Esophagus muscularis mucosa (tissue), 4 donors: ENCODE measurements at regions not wholly inside any gene's neighbourhood (a gene's known extent, or its start where the extent isn't known, plus 50 kb on each side); places are given as distances from the start of the nearest gene placed in this dataset.

ENCODE experiments used
- DNase-seq: peaks from one replicate; pipeline ENCODE4 v3.0.0-alpha.2; 2017; ENCODE audit errors: extremely low spot score
- H3K27ac ChIP-seq, 4 donors: fragments of 200-600 bp; sonication (generic); replicated peaks in 1 of 4; 1 replicate in 3 of 4; 2 replicates in 1 of 4; pipeline ENCODE4 v1.5.1; 2016 to 2019; ENCODE audit warnings: mild to moderate bottlenecking in 1 of 4
- H3K27me3 ChIP-seq, 4 donors: fragments of 200-600 bp; sonication (generic); one replicate each; pipeline versions ENCODE4 v1.5.1 to v1.6.0; 2016 to 2019
- H3K36me3 ChIP-seq, 4 donors: fragments of 200-600 bp; sonication (generic); one replicate each; pipeline ENCODE4 v1.5.1; 2016 to 2019
- H3K4me1 ChIP-seq, 4 donors: fragments of 200-600 bp; sonication (generic); one replicate each; pipeline ENCODE4 v1.5.1; 2016 to 2019
- H3K4me3 ChIP-seq, 4 donors: fragments of 200-600 bp; sonication (generic); 1 replicate in 2 of 4; 2 replicates in 2 of 4; pipeline ENCODE4 v1.5.1; 2016 to 2019; ENCODE audit warnings: mild to moderate bottlenecking in 4 of 4, moderate library complexity in 1 of 4
- H3K9me3 ChIP-seq, 4 donors: fragments of 200-600 bp; sonication (generic); 1 replicate in 3 of 4; 2 replicates in 1 of 4; pipeline ENCODE4 v1.5.1; 2016 to 2019
- EP300 ChIP-seq: sonication (generic); formaldehyde crosslinking; IDR thresholded peaks from one replicate; pipeline ENCODE4 v1.6.1; 2017; ENCODE audit warnings: antibody characterized with exemption
- POLR2A ChIP-seq: fragments of 450-650 bp; IDR thresholded peaks from one replicate; pipeline ENCODE4 v1.6.1; 2017; ENCODE audit warnings: antibody characterized with exemption, moderate library complexity, mild to moderate bottlenecking, low read depth
- POLR2AphosphoS5 ChIP-seq, 2 donors: sonication (generic); formaldehyde crosslinking; IDR thresholded peaks; one replicate each; pipeline ENCODE4 v1.6.1; 2017; ENCODE audit warnings: antibody characterized with exemption in 2 of 2
- WGBS: methylation state at CpG from one replicate; pipeline ENCODE4 v1.1.5; 2018; 5-methylcytosine and 5-hydroxymethylcytosine counted together
- intact Hi-C: fragments of 100-400 bp; cut with DNase I; formaldehyde crosslinking; loops from one replicate; pipeline ENCODE4 v1.15.1; 2023
- TF ChIP-seq, protein P1 (sequence below), 3 experiments: fragments of 200-600 bp in 2 of 3; fragments of 450-650 bp in 1 of 3; sonication (generic) in 2 of 3; IDR thresholded peaks; one replicate each; pipeline ENCODE4 v1.5.1; 2017 to 2019; ENCODE audit warnings: antibody characterized with exemption in 3 of 3, mild to moderate bottlenecking in 2 of 3, moderate library complexity in 1 of 3

DNA sequence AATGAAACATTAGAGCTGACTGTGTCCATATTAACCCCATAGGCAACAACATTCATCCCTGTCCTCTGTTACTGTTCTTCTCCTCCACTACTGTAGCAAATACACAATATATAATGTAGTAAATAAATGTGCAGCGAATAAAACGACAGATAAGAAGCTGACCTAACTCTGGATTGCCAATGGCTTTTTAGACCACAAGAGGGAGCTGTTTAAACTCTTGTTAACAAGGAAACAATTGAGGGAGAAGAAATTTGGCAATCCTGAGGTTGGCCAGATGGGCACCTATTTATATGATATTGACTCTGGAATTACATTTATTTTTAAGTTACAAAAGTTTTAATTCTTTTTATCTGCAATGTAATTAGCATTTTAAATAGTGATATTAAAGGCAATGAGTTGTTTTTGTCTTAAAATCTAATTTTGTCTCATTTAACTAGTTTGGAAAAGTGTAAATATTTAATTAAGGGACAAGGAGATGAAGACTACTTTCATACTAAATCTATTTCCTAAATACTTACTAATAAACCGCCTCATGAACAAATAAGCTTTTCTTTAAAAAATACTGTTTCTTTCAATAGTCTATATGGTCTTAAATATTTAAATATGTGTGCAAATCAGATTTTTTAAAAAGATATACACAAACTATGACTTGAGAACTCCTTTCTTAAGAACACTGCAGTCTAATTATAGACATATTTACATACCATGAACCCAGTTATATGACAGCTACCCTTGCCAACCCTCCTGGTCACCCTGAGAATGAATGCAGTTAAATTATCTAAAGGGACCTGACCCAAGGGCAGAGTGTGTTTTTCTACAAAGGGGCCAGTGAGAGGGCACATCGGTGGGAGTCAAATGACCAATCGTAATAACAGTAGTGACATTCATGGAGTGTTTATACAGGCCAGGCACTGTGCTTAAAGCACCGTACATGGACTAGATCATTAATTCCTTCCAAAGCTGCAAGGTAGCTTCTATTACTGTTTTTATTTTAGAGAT lies 52.9 kb upstream of the HPF1 start:
- no peaks in the 10 kb centered on the region for H3K36me3 ChIP-seq
- no peaks in the 10 kb centered on the region for H3K9me3 ChIP-seq
- TF ChIP-seq, protein P1, sequence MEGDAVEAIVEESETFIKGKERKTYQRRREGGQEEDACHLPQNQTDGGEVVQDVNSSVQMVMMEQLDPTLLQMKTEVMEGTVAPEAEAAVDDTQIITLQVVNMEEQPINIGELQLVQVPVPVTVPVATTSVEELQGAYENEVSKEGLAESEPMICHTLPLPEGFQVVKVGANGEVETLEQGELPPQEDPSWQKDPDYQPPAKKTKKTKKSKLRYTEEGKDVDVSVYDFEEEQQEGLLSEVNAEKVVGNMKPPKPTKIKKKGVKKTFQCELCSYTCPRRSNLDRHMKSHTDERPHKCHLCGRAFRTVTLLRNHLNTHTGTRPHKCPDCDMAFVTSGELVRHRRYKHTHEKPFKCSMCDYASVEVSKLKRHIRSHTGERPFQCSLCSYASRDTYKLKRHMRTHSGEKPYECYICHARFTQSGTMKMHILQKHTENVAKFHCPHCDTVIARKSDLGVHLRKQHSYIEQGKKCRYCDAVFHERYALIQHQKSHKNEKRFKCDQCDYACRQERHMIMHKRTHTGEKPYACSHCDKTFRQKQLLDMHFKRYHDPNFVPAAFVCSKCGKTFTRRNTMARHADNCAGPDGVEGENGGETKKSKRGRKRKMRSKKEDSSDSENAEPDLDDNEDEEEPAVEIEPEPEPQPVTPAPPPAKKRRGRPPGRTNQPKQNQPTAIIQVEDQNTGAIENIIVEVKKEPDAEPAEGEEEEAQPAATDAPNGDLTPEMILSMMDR (IDR thresholded peaks at IDR 0.05), result peak; percentile 73 to 88 (median 81)
- no peak for TF ChIP-seq POLR2AphosphoS5 (IDR thresholded peaks at IDR 0.05)
- TF ChIP-seq POLR2A, result no peak
- TF ChIP-seq EP300, result no peak
- 29% methylated on average over 6 of the region's 6 CpGs for WGBS
- H3K4me3 ChIP-seq, result no peak overlapping the region
- H3K4me1 ChIP-seq, result no peaks in the 10 kb centered on the region
- peaks cover 0 to 8% (median 0%) of the 10 kb centered on the region in 4 donors for H3K27me3 ChIP-seq
- intact Hi-C loops, result no loop called here
- no peak for DNase-seq
- H3K27ac ChIP-seq, result no peak overlapping the region

DNA sequence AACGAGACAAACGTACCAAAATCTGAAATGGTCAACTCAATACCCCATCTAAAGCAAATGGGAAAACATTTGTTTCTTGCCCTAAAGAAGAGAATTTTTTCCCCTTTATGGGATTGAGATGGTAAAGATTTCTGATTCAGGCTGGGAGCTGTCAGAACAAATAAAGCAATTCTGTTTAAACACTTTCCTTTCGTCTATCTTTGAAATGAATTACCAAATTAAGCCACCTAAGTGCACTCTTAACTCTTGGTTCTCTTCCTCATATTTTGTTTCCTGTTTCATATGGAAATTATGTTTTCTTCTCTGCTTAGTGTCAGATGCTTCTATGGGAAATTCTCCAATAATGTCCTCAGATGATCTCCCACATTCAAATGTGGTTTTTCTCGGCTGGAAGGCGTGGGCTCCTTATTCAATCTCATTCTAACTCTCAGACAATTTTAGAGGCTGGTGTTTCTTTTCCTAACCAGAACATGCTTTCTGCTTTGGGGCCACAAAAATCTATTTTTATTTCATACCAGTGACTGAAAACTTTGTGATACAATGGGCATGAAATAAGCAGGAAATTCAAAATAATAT lies 50.3 kb upstream of the HPF1 start:
- H3K4me3 ChIP-seq, result no peak overlapping the region
- no peaks in the 10 kb centered on the region for H3K36me3 ChIP-seq
- DNase-seq, result no peak
- 56% methylated on average over 5 of the region's 5 CpGs for WGBS
- H3K27me3 ChIP-seq, result no peaks in the 10 kb centered on the region
- intact Hi-C loops, result loop anchor here (2.0 kb wide), 1 partner anchor 241 kb away; no protein-coding TSS in a partner anchor
- no peak overlapping the region for H3K27ac ChIP-seq
- TF ChIP-seq EP300 (no peak), POLR2AphosphoS5 (IDR thresholded peaks at IDR 0.05) (no peak), POLR2A (no peak)
- TF ChIP-seq, protein P1 (IDR thresholded peaks at IDR 0.05), result no peak
- no peaks in the 10 kb centered on the region for H3K4me1 ChIP-seq
- no peaks in the 10 kb centered on the region for H3K9me3 ChIP-seq
